IPS-15b (cell line): ENCODE measurements at regions not wholly inside any gene's neighbourhood (a gene's known extent, or its start where the extent isn't known, plus 50 kb on each side); places are given as distances from the start of the nearest gene placed in this dataset.

Source experiments
- H3K27me3 ChIP-seq: one replicate; pipeline ENCODE4 v1.6.1; 2013; ENCODE audit warnings: low read length; ENCODE audit not compliant: control insufficient read depth, insufficient read depth
- H3K36me3 ChIP-seq: one replicate; pipeline ENCODE4 v1.6.1; 2013; ENCODE audit warnings: low read length; ENCODE audit not compliant: control insufficient read depth, insufficient read depth
- H3K4me1 ChIP-seq: one replicate; pipeline ENCODE4 v1.6.1; 2013; ENCODE audit warnings: mild to moderate bottlenecking, low read length; ENCODE audit not compliant: control insufficient read depth, insufficient read depth
- H3K4me3 ChIP-seq: one replicate; pipeline ENCODE4 v1.5.1; 2013; ENCODE audit warnings: low read depth, low read length
- H3K9ac ChIP-seq: one replicate; pipeline ENCODE4 v1.6.1; 2013; ENCODE audit warnings: low read depth, mild to moderate bottlenecking, low read length
- H3K9me3 ChIP-seq: one replicate; pipeline ENCODE4 v1.6.1; 2013; ENCODE audit warnings: mild to moderate bottlenecking, low read length; ENCODE audit not compliant: control insufficient read depth, insufficient read depth

GRCh38 chr12:113601656-113602263 is 130.1 kb upstream of the LHX5 start:
- peaks cover 10% of the 10 kb centered on the region for H3K27me3 ChIP-seq
- H3K4me3 ChIP-seq = no peak overlapping the region
- H3K4me1 ChIP-seq = no peaks in the 10 kb centered on the region
- no peaks in the 10 kb centered on the region for H3K9me3 ChIP-seq
- H3K36me3 ChIP-seq = no peaks in the 10 kb centered on the region
- no peak overlapping the region for H3K9ac ChIP-seq

- no peaks in the 10 kb centered on the region for H3K9me3 ChIP-seq
- no peaks in the 10 kb centered on the region for H3K4me1 ChIP-seq
- H3K36me3 ChIP-seq = no peaks in the 10 kb centered on the region
- no peak overlapping the region for H3K4me3 ChIP-seq
- peaks cover 10% of the 10 kb centered on the region for H3K27me3 ChIP-seq
- no peak overlapping the region for H3K9ac ChIP-seq
These were observed 127.2 kb upstream of the LHX5 start for GRCh38 chr12:113598815-113599406.

GRCh38 chr12:113594967-113595366 is 123.3 kb upstream of the LHX5 start:
- Histone ChIP-seq H3K4me1 (peaks cover 3% of the 10 kb centered on the region), H3K9ac (no peak overlapping the region), H3K27me3 (peaks cover 7% of the 10 kb centered on the region), H3K36me3 (no peaks in the 10 kb centered on the region), H3K4me3 (no peak overlapping the region), H3K9me3 (no peaks in the 10 kb centered on the region)

- Histone ChIP-seq H3K4me3 (peak overlapping the region; percentile 43), H3K27me3 (peaks cover 7% of the 10 kb centered on the region), H3K4me1 (peaks cover 18% of the 10 kb centered on the region), H3K9me3 (no peaks in the 10 kb centered on the region), H3K36me3 (no peaks in the 10 kb centered on the region), H3K9ac (no peak overlapping the region)
These were observed 119.9 kb upstream of the LHX5 start for GRCh38 chr12:113591480-113591974.

GRCh38 chr12:113589437-113589836 is 117.8 kb upstream of the LHX5 start:
- Histone ChIP-seq H3K4me3 (no peak overlapping the region), H3K9me3 (no peaks in the 10 kb centered on the region), H3K27me3 (peaks cover 7% of the 10 kb centered on the region), H3K4me1 (peaks cover 18% of the 10 kb centered on the region), H3K9ac (no peak overlapping the region), H3K36me3 (no peaks in the 10 kb centered on the region)

GRCh38 chr12:113587720-113588119 is 116.0 kb upstream of the LHX5 start:
- Histone ChIP-seq H3K9ac (peak overlapping the region; percentile 50), H3K4me1 (peaks cover 18% of the 10 kb centered on the region), H3K4me3 (peak overlapping the region; percentile 16), H3K9me3 (no peaks in the 10 kb centered on the region), H3K27me3 (peaks cover 7% of the 10 kb centered on the region), H3K36me3 (no peaks in the 10 kb centered on the region)

- Histone ChIP-seq H3K9me3 (no peaks in the 10 kb centered on the region), H3K4me1 (peaks cover 15% of the 10 kb centered on the region), H3K4me3 (no peak overlapping the region), H3K9ac (no peak overlapping the region), H3K36me3 (no peaks in the 10 kb centered on the region), H3K27me3 (no peaks in the 10 kb centered on the region)
These were observed 114.8 kb upstream of the LHX5 start for GRCh38 chr12:113586461-113586860.

- Histone ChIP-seq H3K4me3 (no peak overlapping the region), H3K27me3 (no peaks in the 10 kb centered on the region), H3K36me3 (no peaks in the 10 kb centered on the region), H3K9ac (no peak overlapping the region), H3K4me1 (peaks cover 6% of the 10 kb centered on the region), H3K9me3 (peaks cover 5% of the 10 kb centered on the region)
These were observed 111.0 kb upstream of the LHX5 start for GRCh38 chr12:113582521-113583218.

- Histone ChIP-seq H3K9ac (no peak overlapping the region), H3K4me3 (no peak overlapping the region), H3K4me1 (no peaks in the 10 kb centered on the region), H3K27me3 (peaks cover 2% of the 10 kb centered on the region), H3K9me3 (peaks cover 5% of the 10 kb centered on the region), H3K36me3 (no peaks in the 10 kb centered on the region)
These were observed 109.7 kb upstream of the LHX5 start for GRCh38 chr12:113581342-113581741.

- H3K36me3 ChIP-seq = no peaks in the 10 kb centered on the region
- no peak overlapping the region for H3K9ac ChIP-seq
- peaks cover 5% of the 10 kb centered on the region for H3K9me3 ChIP-seq
- peaks cover 6% of the 10 kb centered on the region for H3K27me3 ChIP-seq
- H3K4me3 ChIP-seq = no peak overlapping the region
- no peaks in the 10 kb centered on the region for H3K4me1 ChIP-seq
These were observed 108.8 kb upstream of the LHX5 start for GRCh38 chr12:113580437-113580836.

GRCh38 chr12:113577464-113578129 is 105.9 kb upstream of the LHX5 start:
- Histone ChIP-seq H3K27me3 (peaks cover 6% of the 10 kb centered on the region), H3K9me3 (peaks cover 5% of the 10 kb centered on the region), H3K9ac (no peak overlapping the region), H3K36me3 (no peaks in the 10 kb centered on the region), H3K4me3 (no peak overlapping the region), H3K4me1 (no peaks in the 10 kb centered on the region)
